ENCODE measurements at regions not wholly inside any gene's neighbourhood (a gene's known extent, or its start where the extent isn't known, plus 50 kb on each side); places are given as distances from the start of the nearest gene placed in this dataset.

- intact Hi-C loops (cut with DNase I), result no loop called here
- DNase-seq, result no peak
Observed at GRCh38 chr2:22554453-22554852, 830.5 kb upstream of the KLHL29 start.

DNA sequence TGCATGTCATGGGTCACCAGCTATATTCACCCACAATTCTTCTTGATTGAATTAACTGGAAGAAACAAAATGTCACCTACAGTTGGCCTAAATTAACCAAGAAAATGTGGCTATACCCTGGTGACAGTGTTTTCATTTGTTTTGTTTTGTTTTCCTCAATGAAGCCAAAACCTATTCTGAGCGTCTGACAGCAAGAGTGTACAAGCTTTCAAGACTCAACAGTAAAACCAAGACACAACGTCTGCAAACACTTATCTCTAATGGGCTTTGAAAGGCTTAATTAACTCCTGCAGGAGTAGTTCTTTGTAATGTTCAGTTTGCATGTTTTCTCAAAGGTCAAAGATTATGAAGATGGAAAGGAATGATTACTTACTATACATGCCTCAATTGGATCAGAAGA is 827.6 kb upstream of the KLHL29 start:
- intact Hi-C loops (cut with DNase I), result no loop called here
- DNase-seq, result no peak

DNA sequence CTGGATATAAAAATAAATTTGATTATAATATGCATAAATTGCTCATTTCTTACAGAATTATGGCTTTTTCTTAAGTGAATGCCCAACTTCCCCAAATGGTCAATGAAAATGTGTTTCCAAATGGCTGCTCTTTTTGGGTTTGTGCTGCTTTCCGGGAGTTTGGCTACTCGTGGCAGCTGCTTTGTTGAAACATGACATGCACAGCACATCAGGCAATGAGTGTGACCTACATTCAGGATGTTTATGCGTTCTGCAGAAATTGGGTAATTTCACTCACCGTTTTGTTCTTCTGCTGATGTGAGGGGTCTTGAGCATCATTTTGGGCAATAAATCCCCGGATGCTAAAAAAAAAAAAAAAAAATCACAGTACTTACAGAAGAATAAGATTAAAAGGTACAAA is 825.0 kb upstream of the KLHL29 start:
- DNase-seq, result peak in 1 of 10 donors; percentile 62

GRCh38 chr2:22579341-22579740 is 805.6 kb upstream of the KLHL29 start:
- intact Hi-C loops (cut with DNase I), result no loop called here
- no peak for DNase-seq

More for the DNA sequence above, 825.0 kb upstream of the KLHL29 start:
- intact Hi-C loops (cut with DNase I), result no loop called here

GRCh38 chr2:22582107-22582506 is 802.9 kb upstream of the KLHL29 start:
- peak in 1 of 10 donors; percentile 74 for DNase-seq
- intact Hi-C loops (cut with DNase I), result no loop called here

GRCh38 chr2:22596306-22596705 is 788.7 kb upstream of the KLHL29 start:
- DNase-seq, result no peak
- intact Hi-C loops (cut with DNase I), result no loop called here

GRCh38 chr2:22600156-22600555 is 784.8 kb upstream of the KLHL29 start:
- intact Hi-C loops (cut with DNase I), result no loop called here
- no peak for DNase-seq

DNA sequence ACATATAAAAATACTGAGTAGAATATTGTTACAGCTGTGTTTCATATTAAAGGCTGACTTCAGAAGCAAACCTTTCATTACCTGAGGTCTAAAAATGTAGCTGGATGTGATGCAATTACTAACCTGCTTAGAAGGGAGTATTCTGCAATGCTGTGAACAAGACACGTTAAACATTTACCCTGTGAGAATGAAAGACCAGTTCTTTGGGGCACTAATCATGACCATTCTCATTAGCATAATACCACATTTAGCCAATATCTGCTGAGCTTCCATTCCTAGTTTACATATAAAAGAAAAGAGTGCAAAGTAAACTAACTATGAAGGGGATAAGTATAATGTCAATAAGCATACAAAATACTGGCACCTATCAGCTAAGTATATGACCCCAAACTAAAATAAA is 784.0 kb upstream of the KLHL29 start:
- no peak for DNase-seq
- intact Hi-C loops (cut with DNase I), result no loop called here

DNA sequence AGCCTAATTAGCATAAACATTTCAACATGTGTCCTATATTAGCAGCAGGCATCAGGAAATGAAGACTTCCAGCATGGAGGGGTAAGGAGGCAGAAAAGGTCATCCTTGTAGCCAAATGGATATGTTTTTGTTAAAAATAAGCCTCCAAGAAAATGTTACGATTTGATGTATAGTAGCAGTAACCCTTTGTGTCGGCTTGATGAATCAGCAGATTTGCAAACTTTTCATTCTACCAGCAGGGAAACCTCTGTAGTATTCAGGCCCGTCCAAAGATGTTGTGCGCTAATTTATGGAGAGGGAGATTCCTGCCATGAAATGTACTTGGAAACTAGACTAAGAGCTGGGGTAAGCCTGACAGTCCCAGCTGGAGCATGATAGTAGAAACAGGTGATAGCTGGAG is 780.8 kb upstream of the KLHL29 start:
- intact Hi-C loops (cut with DNase I), result no loop called here
- no peak for DNase-seq

DNA sequence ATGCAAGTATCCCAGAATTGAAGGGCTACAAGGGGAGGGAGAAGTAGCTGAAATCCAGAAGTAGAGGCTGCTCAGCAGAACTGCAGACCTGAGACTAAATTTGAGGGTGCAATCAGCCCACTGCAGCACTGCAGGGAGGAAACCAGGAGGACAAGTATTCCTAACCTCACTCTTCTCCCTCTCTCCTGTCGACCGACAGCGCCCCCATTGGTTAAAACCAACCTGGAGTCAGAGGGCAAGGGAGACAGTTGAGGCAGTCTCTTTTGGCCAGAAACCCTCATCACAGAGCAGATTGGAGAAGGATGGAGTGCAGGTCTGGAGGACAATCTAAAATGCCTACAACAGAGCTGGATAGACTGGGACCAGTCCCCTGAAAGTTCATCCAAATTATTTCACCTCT is 768.9 kb upstream of the KLHL29 start:
- intact Hi-C loops (cut with DNase I), result no loop called here
- no peak for DNase-seq

DNA sequence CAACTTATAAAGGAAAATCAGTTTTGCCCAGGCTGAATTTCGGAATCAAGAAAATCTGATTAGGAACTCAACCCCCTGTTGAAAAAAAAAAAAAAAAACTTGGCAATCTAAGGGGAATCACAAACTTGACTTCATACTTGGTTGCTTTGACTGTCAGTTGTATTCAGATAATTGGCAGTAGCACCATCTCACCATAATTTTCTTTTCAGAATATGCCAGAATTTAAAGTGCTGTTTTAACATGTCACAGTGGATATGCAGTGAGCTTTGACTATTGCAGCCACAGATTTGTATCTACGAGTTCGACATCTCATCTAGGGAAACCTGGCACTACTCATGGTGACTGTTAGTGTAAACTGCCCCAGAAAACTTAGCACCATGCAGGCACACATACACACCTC is 761.4 kb upstream of the KLHL29 start:
- intact Hi-C loops (cut with DNase I), result no loop called here
- no peak for DNase-seq

GRCh38 chr2:22626621-22627020 is 758.4 kb upstream of the KLHL29 start:
- intact Hi-C loops (cut with DNase I), result no loop called here
- peak in 1 of 10 donors; percentile 16 for DNase-seq

DNA sequence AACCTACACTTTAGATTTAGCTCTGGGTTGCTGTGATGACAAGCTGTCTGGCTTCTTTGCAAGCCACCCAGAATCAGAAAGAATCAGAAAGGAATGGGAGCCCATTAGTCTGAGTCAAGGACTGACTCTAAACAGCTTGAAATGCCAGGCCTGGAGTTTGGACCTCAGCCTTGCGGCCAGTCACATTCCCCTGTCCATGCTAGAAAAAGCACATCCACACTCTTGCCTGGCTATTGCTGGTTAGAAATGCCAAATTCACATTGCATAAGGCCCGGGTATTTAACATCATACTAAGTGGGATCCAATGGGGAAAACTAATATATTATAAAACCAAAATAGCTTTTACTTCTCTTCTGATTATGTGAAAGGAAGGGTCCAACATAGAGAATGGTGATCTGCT is 756.8 kb upstream of the KLHL29 start:
- intact Hi-C loops (cut with DNase I), result no loop called here
- DNase-seq, result no peak

- intact Hi-C loops (cut with DNase I), result no loop called here
- no peak for DNase-seq
Observed at GRCh38 chr2:22628906-22629305, 756.1 kb upstream of the KLHL29 start.

DNA sequence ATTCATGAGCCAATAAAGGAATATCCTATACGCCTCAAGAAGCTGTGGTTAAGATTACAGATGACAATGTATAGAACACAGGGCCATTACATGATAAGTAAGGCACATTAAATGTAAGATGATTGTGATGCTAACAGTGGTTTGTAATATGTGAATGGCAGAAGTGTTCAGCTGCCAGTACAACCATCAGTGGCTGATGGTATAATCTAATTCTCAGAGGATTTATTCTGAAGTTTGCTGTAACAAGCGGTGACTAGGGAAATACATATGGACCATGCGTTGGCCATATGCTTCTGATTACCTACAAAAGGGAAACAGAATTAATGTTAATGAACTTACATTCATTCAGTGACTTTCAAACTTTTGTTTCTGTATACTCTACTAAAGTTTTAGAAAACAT is 750.8 kb upstream of the KLHL29 start:
- intact Hi-C loops (cut with DNase I), result no loop called here
- no peak for DNase-seq

GRCh38 chr2:22656426-22656825 is 728.6 kb upstream of the KLHL29 start:
- no peak for DNase-seq
- intact Hi-C loops (cut with DNase I), result no loop called here

- no peak for DNase-seq
- intact Hi-C loops (cut with DNase I), result no loop called here
Observed at GRCh38 chr2:22673529-22673928, 711.5 kb upstream of the KLHL29 start.

DNA sequence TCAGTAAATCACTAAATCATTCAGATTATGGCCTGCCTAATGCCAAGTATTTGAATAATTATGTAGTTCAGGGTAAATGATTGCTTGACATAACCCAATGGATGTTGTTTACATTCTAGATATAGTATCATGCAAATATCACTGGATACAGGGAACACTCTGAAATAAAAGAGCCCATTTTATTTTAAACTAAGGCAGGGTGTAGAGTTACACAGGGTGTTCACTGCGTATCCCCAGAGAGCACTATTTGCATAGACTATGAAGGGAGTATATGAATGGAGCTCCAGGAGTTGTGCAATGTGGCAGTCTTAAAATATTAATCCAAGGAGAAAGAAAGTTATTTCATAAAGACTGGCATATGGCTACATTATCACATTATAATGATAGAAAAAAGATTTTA is 701.1 kb upstream of the KLHL29 start:
- no peak for DNase-seq
- intact Hi-C loops (cut with DNase I), result no loop called here

GRCh38 chr2:22690096-22690495 is 694.9 kb upstream of the KLHL29 start:
- intact Hi-C loops (cut with DNase I), result no loop called here
- no peak for DNase-seq

GRCh38 chr2:22691666-22692065 is 693.3 kb upstream of the KLHL29 start:
- no peak for DNase-seq
- intact Hi-C loops (cut with DNase I), result no loop called here

- intact Hi-C loops (cut with DNase I), result no loop called here
- no peak for DNase-seq
Observed at GRCh38 chr2:22692746-22693145, 692.2 kb upstream of the KLHL29 start.

DNA sequence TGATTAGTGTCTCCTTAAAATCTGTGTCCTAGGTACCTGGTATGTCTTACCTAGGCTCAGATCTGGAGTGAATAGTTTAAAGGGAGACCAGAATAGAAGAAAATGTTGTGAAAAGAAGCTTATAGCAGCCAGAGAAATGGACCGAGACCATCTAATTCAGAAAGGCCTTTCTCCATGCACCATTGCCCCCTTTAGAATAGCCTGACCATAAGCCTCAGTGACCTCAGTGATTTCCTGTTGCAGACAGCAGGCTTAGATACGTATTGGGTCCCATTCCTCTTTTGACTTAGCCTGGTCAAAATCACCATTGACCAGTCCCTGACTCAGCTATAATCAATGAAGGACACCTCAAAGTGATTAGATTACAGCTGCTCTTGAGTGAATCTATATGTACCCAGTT is 690.7 kb upstream of the KLHL29 start:
- intact Hi-C loops (cut with DNase I), result no loop called here
- no peak for DNase-seq

GRCh38 chr2:22694856-22695255 is 690.1 kb upstream of the KLHL29 start:
- DNase-seq, result no peak
- intact Hi-C loops (cut with DNase I), result no loop called here

Measured in posterior cingulate gyrus (tissue), 11 donors.